OCI-LY3 (cell line): ENCODE measurements at regions not wholly inside any gene's neighbourhood (a gene's known extent, or its start where the extent isn't known, plus 50 kb on each side); places are given as distances from the start of the nearest gene placed in this dataset.

Experiments used
- H2AFZ ChIP-seq: fragments of 200-600, 300-600 bp; shearing (Covaris generic); 2 replicates; pipeline ENCODE4 v1.6.0; 2014; ENCODE audit warnings: antibody characterized with exemption, low read depth, low read length
- H3K27ac ChIP-seq: fragments of 200-600, 300-600 bp; sonication (generic); 2 replicates; pipeline ENCODE4 v1.5.1; 2014; ENCODE audit warnings: mild to moderate bottlenecking, low read length, moderate library complexity, mixed read lengths
- H3K27me3 ChIP-seq: fragments of 200-600, 300-600 bp; sonication (generic); 2 replicates; pipeline ENCODE4 v1.6.1; 2014; ENCODE audit warnings: low read depth, low read length, mixed read lengths
- H3K36me3 ChIP-seq: fragments of 200-600, 300-600 bp; sonication (generic); replicated peaks from 2 replicates; pipeline ENCODE3; 2014; ENCODE audit warnings: low read depth, low read length, mixed read lengths
- H3K4me1 ChIP-seq: fragments of 300-600, 200-600 bp; sonication (generic); 2 replicates; pipeline ENCODE4 v1.6.1; 2014; ENCODE audit warnings: low read length, mixed read lengths
- H3K4me2 ChIP-seq: fragments of 200-600, 300-600 bp; sonication (generic); 2 replicates; pipeline ENCODE4 v1.6.1; 2014; ENCODE audit warnings: low read length, mixed read lengths
- H3K4me3 ChIP-seq: fragments of 300-600, 200-600 bp; sonication (generic); 2 replicates; pipeline ENCODE4 v1.5.1; 2014; ENCODE audit warnings: antibody characterized with exemption, mild to moderate bottlenecking, low read length, moderate library complexity
- H3K79me2 ChIP-seq: fragments of 300-600, 200-600 bp; shearing (Covaris generic); 2 replicates; pipeline ENCODE4 v1.6.1; 2014; ENCODE audit warnings: mild to moderate bottlenecking, low read length, mixed read lengths
- H3K9ac ChIP-seq: fragments of 300-600, 200-600 bp; shearing (Covaris generic); 2 replicates; pipeline ENCODE4 v1.6.0; 2014; ENCODE audit warnings: mild to moderate bottlenecking, low read length, moderate library complexity
- H3K9me3 ChIP-seq: fragments of 200-600, 300-600 bp; shearing (Covaris generic); 2 replicates; pipeline ENCODE4 v1.6.1; 2014; ENCODE audit warnings: low read length, mixed read lengths; ENCODE audit not compliant: insufficient read depth
- H4K20me1 ChIP-seq: fragments of 200-600, 300-600 bp; sonication (generic); 2 replicates; pipeline ENCODE4 v1.6.1; 2016; ENCODE audit warnings: low read length, mixed read lengths; ENCODE audit not compliant: insufficient read depth
- CTCF ChIP-seq: fragments of 200-600, 300-600 bp; sonication (generic); IDR thresholded peaks from 2 replicates; pipeline ENCODE4 v1.5.1; 2014; ENCODE audit warnings: antibody characterized with exemption, low read length, low read depth
- EZH2phosphoT487 ChIP-seq: fragments of 200-600 bp; shearing (Covaris generic); IDR thresholded peaks from 2 replicates; pipeline ENCODE4 v1.6.1; 2018; ENCODE audit warnings: antibody characterized with exemption, mixed run types, low read depth

DNA sequence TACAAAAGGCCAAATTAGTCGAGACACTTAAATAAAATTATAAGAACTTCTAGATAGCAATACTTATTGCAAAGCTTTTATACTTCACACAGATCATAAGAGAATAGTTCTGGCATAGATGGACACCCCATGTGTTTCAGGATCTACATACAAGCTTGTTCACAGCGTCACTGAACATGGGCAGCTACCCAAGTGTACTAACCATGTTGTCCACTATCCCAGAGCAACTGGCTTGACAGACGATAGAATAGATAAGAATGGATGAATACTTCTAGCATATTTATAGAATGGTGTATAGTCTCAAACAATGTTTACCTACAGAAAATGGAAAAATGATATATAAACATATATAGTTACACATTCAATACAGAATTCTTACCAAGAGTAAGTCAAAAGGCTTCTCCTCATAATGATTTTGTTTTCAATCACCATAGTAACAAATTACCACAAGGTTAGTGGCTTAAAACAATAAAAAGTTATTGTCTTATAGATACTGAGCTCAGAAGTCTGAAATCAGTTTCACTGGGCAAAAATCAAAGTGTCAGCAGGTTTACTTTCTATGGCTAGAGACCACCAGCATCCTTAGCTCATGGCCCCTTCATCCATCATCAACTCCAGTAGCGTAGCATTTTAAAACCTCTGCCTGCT is 446.7 kb downstream of the DMRTA1 start:
- Histone ChIP-seq H3K27me3 (no peaks in the 10 kb centered on the region), H3K9me3 (no peaks in the 10 kb centered on the region), H2AFZ (no peak overlapping the region), H3K4me2 (no peak overlapping the region), H3K79me2 (no peaks in the 10 kb centered on the region), H4K20me1 (no peaks in the 10 kb centered on the region), H3K4me1 (no peaks in the 10 kb centered on the region), H3K36me3 (no peaks in the 10 kb centered on the region), H3K27ac (no peak overlapping the region), H3K9ac (no peak overlapping the region), H3K4me3 (no peak overlapping the region)
- TF ChIP-seq EZH2phosphoT487 (no peak), CTCF (no peak)

GRCh38 chr9:22898591-22898990 is 452.0 kb downstream of the DMRTA1 start:
- Histone ChIP-seq H3K27ac (no peak overlapping the region), H3K4me1 (no peaks in the 10 kb centered on the region), H2AFZ (no peak overlapping the region), H4K20me1 (no peaks in the 10 kb centered on the region), H3K36me3 (no peaks in the 10 kb centered on the region), H3K27me3 (no peaks in the 10 kb centered on the region), H3K9me3 (no peaks in the 10 kb centered on the region), H3K79me2 (no peaks in the 10 kb centered on the region), H3K4me3 (no peak overlapping the region), H3K9ac (no peak overlapping the region), H3K4me2 (no peak overlapping the region)
- TF ChIP-seq CTCF (no peak), EZH2phosphoT487 (no peak)

DNA sequence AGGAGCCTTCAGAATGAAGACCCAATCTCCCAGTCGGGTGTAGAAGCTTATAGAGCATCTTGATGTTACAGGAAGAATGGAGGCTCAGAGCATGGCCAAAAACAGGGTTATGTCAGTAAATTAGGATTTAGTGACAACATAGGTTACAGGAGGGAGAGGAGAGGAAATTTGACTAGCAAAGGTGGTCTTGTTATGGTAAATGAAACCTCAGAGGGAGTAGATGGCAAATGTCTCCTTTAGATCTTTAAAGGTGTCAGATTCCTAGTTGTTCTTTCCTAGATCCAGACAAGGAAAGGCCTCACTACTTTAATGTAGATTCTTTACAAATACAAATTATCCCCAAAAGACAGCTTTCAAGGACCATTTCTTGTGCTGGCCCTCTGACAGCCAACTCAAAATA is 465.0 kb downstream of the DMRTA1 start:
- H3K27ac ChIP-seq, result peak overlapping the region; percentile 99
- H3K27me3 ChIP-seq, result no peaks in the 10 kb centered on the region
- no peaks in the 10 kb centered on the region for H4K20me1 ChIP-seq
- peak overlapping the region; percentile 88; the same call in 1 of the 2 replicates for H3K9ac ChIP-seq
- peaks cover 64% of the 10 kb centered on the region for H3K4me1 ChIP-seq
- no peak for TF ChIP-seq CTCF
- no peak for TF ChIP-seq EZH2phosphoT487
- no peak overlapping the region for H3K4me3 ChIP-seq
- no peaks in the 10 kb centered on the region for H3K9me3 ChIP-seq
- peaks cover 34% of the 10 kb centered on the region for H3K36me3 ChIP-seq
- H3K4me2 ChIP-seq, result peak overlapping the region; percentile 75; the same call in 1 of the 2 replicates
- H3K79me2 ChIP-seq, result no peaks in the 10 kb centered on the region
- peak overlapping the region; percentile 8; the same call in 1 of the 2 replicates for H2AFZ ChIP-seq

DNA sequence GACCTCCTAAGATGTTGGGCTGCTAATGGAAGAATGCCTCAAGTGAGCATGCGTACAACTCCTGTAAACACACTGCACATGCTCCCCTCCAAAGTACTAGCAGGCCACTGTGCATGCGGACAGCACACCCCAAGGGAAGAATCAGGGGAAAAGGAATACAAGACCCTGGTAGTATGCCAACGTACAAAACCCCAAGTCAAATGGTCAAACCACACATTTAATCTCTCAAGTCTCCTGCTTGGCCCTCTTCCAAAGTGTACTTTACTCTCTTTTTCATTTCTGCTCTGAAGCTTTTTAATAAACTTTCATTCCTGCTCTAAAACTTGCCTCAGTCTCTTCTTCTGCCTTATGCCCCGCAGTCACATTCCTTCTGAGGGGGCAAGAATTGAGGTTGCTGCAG is 466.4 kb downstream of the DMRTA1 start:
- peak overlapping the region; percentile 75 for H3K4me2 ChIP-seq
- no peaks in the 10 kb centered on the region for H4K20me1 ChIP-seq
- H2AFZ ChIP-seq, result peak overlapping the region; percentile 8; the same call in 1 of the 2 replicates
- TF ChIP-seq EZH2phosphoT487 (no peak), CTCF (no peak)
- peak overlapping the region; percentile 88 for H3K9ac ChIP-seq
- no peaks in the 10 kb centered on the region for H3K9me3 ChIP-seq
- peaks cover 77% of the 10 kb centered on the region for H3K4me1 ChIP-seq
- H3K4me3 ChIP-seq, result peak overlapping the region; percentile 30
- no peaks in the 10 kb centered on the region for H3K79me2 ChIP-seq
- peaks cover 26% of the 10 kb centered on the region for H3K36me3 ChIP-seq
- peak overlapping the region; percentile 99 for H3K27ac ChIP-seq
- H3K27me3 ChIP-seq, result no peaks in the 10 kb centered on the region
